Fibroblast of gingiva (primary cell): ENCODE measurements at regions not wholly inside any gene's neighbourhood (a gene's known extent, or its start where the extent isn't known, plus 50 kb on each side); places are given as distances from the start of the nearest gene placed in this dataset.
"Not testable (repeated sequence)": the region's sequence is repeated elsewhere in the genome, so short reads cannot be mapped to it uniquely, and the experiment has no call there.

Experiments
- DNase-seq: peaks from one replicate; pipeline ENCODE4 v3.0.0-alpha.2; 2011; ENCODE audit warnings: low read depth

GRCh38 chr3:84245789-84246188 lies 713.0 kb upstream of the CADM2 start:
- no peak for DNase-seq

- DNase-seq = no peak
Measured at GRCh38 chr3:84260596-84260995, 698.2 kb upstream of the CADM2 start.

GRCh38 chr3:84265768-84266167 lies 693.0 kb upstream of the CADM2 start:
- no peak for DNase-seq

GRCh38 chr3:84275532-84275931 lies 683.3 kb upstream of the CADM2 start:
- DNase-seq = no peak

- no peak for DNase-seq
Measured at GRCh38 chr3:84277562-84278224, 681.1 kb upstream of the CADM2 start.

- DNase-seq = no peak
Measured at GRCh38 chr3:84292128-84292527, 666.7 kb upstream of the CADM2 start.

GRCh38 chr3:84299329-84299728 lies 659.5 kb upstream of the CADM2 start:
- DNase-seq = no peak

GRCh38 chr3:84304214-84304613 lies 654.6 kb upstream of the CADM2 start:
- DNase-seq = no peak

GRCh38 chr3:84307339-84307738 lies 651.5 kb upstream of the CADM2 start:
- DNase-seq = no peak

GRCh38 chr3:84308379-84308778 lies 650.4 kb upstream of the CADM2 start:
- no peak for DNase-seq

- no peak for DNase-seq
Measured at GRCh38 chr3:84318273-84318809, 640.4 kb upstream of the CADM2 start.

- DNase-seq = not testable (repeated sequence)
Measured at GRCh38 chr3:84365563-84366278, 593.1 kb upstream of the CADM2 start.
